Right lobe of liver (tissue), 4 donors: ENCODE measurements at regions not wholly inside any gene's neighbourhood (a gene's known extent, or its start where the extent isn't known, plus 50 kb on each side); places are given as distances from the start of the nearest gene placed in this dataset.

Source experiments
- POLR2A ChIP-seq: fragments of 450-650 bp; IDR thresholded peaks from one replicate; pipeline ENCODE4 v1.6.1; 2017; ENCODE audit warnings: antibody characterized with exemption, mild to moderate bottlenecking
- TF ChIP-seq, protein P1 (sequence below), 4 donors: fragments of 200-600 bp in 3 of 4; fragments of 450-650 bp in 1 of 4; IDR thresholded peaks; one replicate each; pipeline versions ENCODE4 v1.5.1 to v1.8.0; 2016 to 2022; ENCODE audit warnings: antibody characterized with exemption in 4 of 4, mild to moderate bottlenecking in 2 of 4
- donor health status: DM: no; HTN: no; CAD: no.
- donor health status: DM: no; HTN: no; CAD: no.
- donor health status: DM: no; HTN: yes; CAD: no.

- TF ChIP-seq, protein P1, sequence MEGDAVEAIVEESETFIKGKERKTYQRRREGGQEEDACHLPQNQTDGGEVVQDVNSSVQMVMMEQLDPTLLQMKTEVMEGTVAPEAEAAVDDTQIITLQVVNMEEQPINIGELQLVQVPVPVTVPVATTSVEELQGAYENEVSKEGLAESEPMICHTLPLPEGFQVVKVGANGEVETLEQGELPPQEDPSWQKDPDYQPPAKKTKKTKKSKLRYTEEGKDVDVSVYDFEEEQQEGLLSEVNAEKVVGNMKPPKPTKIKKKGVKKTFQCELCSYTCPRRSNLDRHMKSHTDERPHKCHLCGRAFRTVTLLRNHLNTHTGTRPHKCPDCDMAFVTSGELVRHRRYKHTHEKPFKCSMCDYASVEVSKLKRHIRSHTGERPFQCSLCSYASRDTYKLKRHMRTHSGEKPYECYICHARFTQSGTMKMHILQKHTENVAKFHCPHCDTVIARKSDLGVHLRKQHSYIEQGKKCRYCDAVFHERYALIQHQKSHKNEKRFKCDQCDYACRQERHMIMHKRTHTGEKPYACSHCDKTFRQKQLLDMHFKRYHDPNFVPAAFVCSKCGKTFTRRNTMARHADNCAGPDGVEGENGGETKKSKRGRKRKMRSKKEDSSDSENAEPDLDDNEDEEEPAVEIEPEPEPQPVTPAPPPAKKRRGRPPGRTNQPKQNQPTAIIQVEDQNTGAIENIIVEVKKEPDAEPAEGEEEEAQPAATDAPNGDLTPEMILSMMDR (IDR thresholded peaks at IDR 0.05) = no peak
- no peak for TF ChIP-seq POLR2A
These were observed 428.9 kb upstream of the SOX11 start for GRCh38 chr2:5263291-5263690.
